CD14-positive monocyte (primary cell): ENCODE measurements at regions not wholly inside any gene's neighbourhood (a gene's known extent, or its start where the extent isn't known, plus 50 kb on each side); places are given as distances from the start of the nearest gene placed in this dataset.

Source experiments
- DNase-seq, 3 donors: peaks; one replicate each; pipeline ENCODE4 v3.0.0-alpha.2; 2011 to 2022
- H2AFZ ChIP-seq: 2 replicates; pipeline ENCODE4 v1.6.0; 2012; ENCODE audit warnings: mild to moderate bottlenecking, low read depth, low read length, inconsistent platforms; ENCODE audit not compliant: insufficient read depth, poor library complexity, severe bottlenecking
- H3K27ac ChIP-seq, 2 donors: 1 replicate in 1 of 2; 2 replicates in 1 of 2; pipeline ENCODE4 v1.5.1; 2012 to 2013; ENCODE audit warnings: low read length in 2 of 2, control low read depth in 1 of 2, inconsistent platforms in 1 of 2, low read depth in 1 of 2, mild to moderate bottlenecking in 1 of 2
- H3K27me3 ChIP-seq, 2 donors: one replicate each; pipeline versions ENCODE4 v1.6.0 to v1.6.1; 2011 to 2013; ENCODE audit warnings: low read length in 2 of 2; ENCODE audit not compliant: control insufficient read depth in 2 of 2, insufficient read depth in 2 of 2
- H3K36me3 ChIP-seq, 2 donors: replicated peaks in 1 of 2; 1 replicate in 1 of 2; 2 replicates in 1 of 2; pipeline versions ENCODE4 v1.5.1 to v1.6.1; 2012 to 2013; ENCODE audit warnings: low read length in 2 of 2, control low read depth in 1 of 2, inconsistent platforms in 1 of 2, mild to moderate bottlenecking in 1 of 2; ENCODE audit not compliant: insufficient read depth in 2 of 2, control insufficient read depth in 1 of 2
- H3K4me1 ChIP-seq, 2 donors: 1 replicate in 1 of 2; 2 replicates in 1 of 2; pipeline versions ENCODE4 v1.5.1 to v1.6.1; 2012 to 2013; ENCODE audit warnings: low read length in 2 of 2, control low read depth in 1 of 2, inconsistent platforms in 1 of 2, mild to moderate bottlenecking in 1 of 2, moderate library complexity in 1 of 2; ENCODE audit not compliant: insufficient read depth in 2 of 2, control insufficient read depth in 1 of 2
- H3K4me2 ChIP-seq: replicated peaks from 2 replicates; pipeline ENCODE3; 2012; ENCODE audit warnings: low read length, moderate library complexity, mild to moderate bottlenecking; ENCODE audit not compliant: poor library complexity, severe bottlenecking; ENCODE audit errors: extremely low read depth
- H3K4me3 ChIP-seq, 3 experiments: fragments of 200-600 bp in 1 of 3; sonication (generic) in 1 of 3; replicated peaks in 1 of 3; 1 replicate in 2 of 3; 2 replicates in 1 of 3; pipeline ENCODE4 v1.5.1; 2011 to 2013; ENCODE audit warnings: low read length in 3 of 3, mild to moderate bottlenecking in 3 of 3, control low read depth in 2 of 3, low read depth in 2 of 3, inconsistent platforms in 1 of 3, moderate library complexity in 1 of 3
- H3K79me2 ChIP-seq: 2 replicates; pipeline ENCODE4 v1.6.0; 2012; ENCODE audit warnings: mild to moderate bottlenecking, control low read depth, inconsistent platforms, low read length, moderate library complexity; ENCODE audit not compliant: insufficient read depth
- H3K9ac ChIP-seq: 2 replicates; pipeline ENCODE4 v1.6.0; 2017; ENCODE audit warnings: low read length, mild to moderate bottlenecking; ENCODE audit not compliant: insufficient read depth, poor library complexity, severe bottlenecking
- H3K9me3 ChIP-seq, 2 donors: replicated peaks in 1 of 2; 1 replicate in 1 of 2; 2 replicates in 1 of 2; pipeline versions ENCODE4 v1.5.1 to v1.6.1; 2012 to 2013; ENCODE audit warnings: low read length in 2 of 2, control low read depth in 1 of 2; ENCODE audit not compliant: control insufficient read depth in 1 of 2, insufficient read depth in 1 of 2
- H4K20me1 ChIP-seq: 2 replicates; pipeline ENCODE4 v1.6.0; 2012; ENCODE audit warnings: mild to moderate bottlenecking, low read length, control low read depth, moderate library complexity; ENCODE audit not compliant: insufficient read depth
- H3K27ac Mint-ChIP-seq, 7 donors: one replicate each; pipeline ENCODE4 v1.8.0; 2020; ENCODE audit warnings: mild to moderate bottlenecking in 7 of 7, mixed read lengths in 7 of 7, moderate library complexity in 6 of 7, inconsistent platforms in 2 of 7
- H3K27me3 Mint-ChIP-seq, 3 donors: one replicate each; pipeline ENCODE4 v1.8.0; 2021 to 2022; ENCODE audit warnings: low read depth in 3 of 3, mild to moderate bottlenecking in 3 of 3, mixed read lengths in 3 of 3, moderate library complexity in 3 of 3, inconsistent platforms in 1 of 3
- H3K36me3 Mint-ChIP-seq, 2 donors: one replicate each; pipeline ENCODE4 v1.8.0; 2020; ENCODE audit warnings: mixed read lengths in 2 of 2, inconsistent platforms in 1 of 2, mild to moderate bottlenecking in 1 of 2
- H3K4me1 Mint-ChIP-seq: one replicate; pipeline ENCODE4 v1.8.0; 2020; ENCODE audit warnings: mild to moderate bottlenecking, mixed read lengths
- H3K4me3 Mint-ChIP-seq, 2 donors: one replicate each; pipeline ENCODE4 v1.8.0; 2020; ENCODE audit warnings: mild to moderate bottlenecking in 2 of 2, mixed read lengths in 2 of 2, moderate library complexity in 1 of 2
- H3K9me3 Mint-ChIP-seq, 7 donors: one replicate each; pipeline ENCODE4 v1.8.0; 2020 to 2022; ENCODE audit warnings: mixed read lengths in 7 of 7, mild to moderate bottlenecking in 6 of 7, moderate library complexity in 6 of 7, inconsistent platforms in 2 of 7
- CTCF ChIP-seq: fragments of 200-600 bp; IDR thresholded peaks from one replicate; pipeline ENCODE4 v1.8.0; 2022; ENCODE audit warnings: antibody characterized with exemption, mild to moderate bottlenecking
- WGBS: methylation state at CpG from one replicate; pipeline ENCODE4 v1.1.5; 2013; ENCODE audit warnings: missing lambda C conversion rate; ENCODE audit not compliant: insufficient coverage; 5-methylcytosine and 5-hydroxymethylcytosine counted together
- intact Hi-C, 2 donors: fragments of 100-400 bp; cut with micrococcal nuclease; formaldehyde crosslinking; loops; one replicate each; pipeline versions ENCODE4 v1.15.0 to v1.15.1; 2023

- Mint-ChIP-seq H3K4me1 (peaks cover 33% of the 10 kb centered on the region), H3K27me3 (peaks cover 0 to 4% (median 2%) of the 10 kb centered on the region in 3 donors), H3K27ac (peak overlapping the region in 2 of 7 donors; percentile 45 to 49), H3K9me3 (peaks cover 4 to 17% (median 12%) of the 10 kb centered on the region in 7 donors), H3K36me3 (no peaks in the 10 kb centered on the region), H3K4me3 (peak overlapping the region in 1 of 2 donors; percentile 27)
- Histone ChIP-seq H3K9me3 (no peaks in the 10 kb centered on the region), H3K79me2 (no peaks in the 10 kb centered on the region), H3K36me3 (no peaks in the 10 kb centered on the region), H3K4me2 (peak overlapping the region; percentile 29), H3K27me3 (no peaks in the 10 kb centered on the region), H3K4me1 (peaks cover 17 to 21% of the 10 kb centered on the region in 2 donors), H3K4me3 (no peak overlapping the region), H4K20me1 (no peaks in the 10 kb centered on the region), H2AFZ (no peak overlapping the region), H3K27ac (peak overlapping the region in 1 of 2 donors; percentile 3), H3K9ac (no peak overlapping the region)
- TF ChIP-seq CTCF: no peak
- intact Hi-C loops: no loop called here
- WGBS: 80% methylated on average over 1 of the region's 2 CpGs
- peak in 2 of 3 donors; percentile 0 to 23 for DNase-seq
Measured at GRCh38 chr11:80168796-80169195, 728.0 kb upstream of the TENM4 start.

- H3K36me3 Mint-ChIP-seq: no peaks in the 10 kb centered on the region
- H3K9me3 ChIP-seq: no peaks in the 10 kb centered on the region
- intact Hi-C loops: no loop called here
- H3K27me3 ChIP-seq: no peaks in the 10 kb centered on the region
- TF ChIP-seq CTCF: no peak
- no peaks in the 10 kb centered on the region for H3K36me3 ChIP-seq
- no peak overlapping the region for H3K4me3 ChIP-seq
- no peaks in the 10 kb centered on the region for H3K79me2 ChIP-seq
- peaks cover 4 to 17% (median 12%) of the 10 kb centered on the region in 7 donors for H3K9me3 Mint-ChIP-seq
- WGBS: 27% methylated on average over 2 of the region's 3 CpGs
- no peak overlapping the region for H2AFZ ChIP-seq
- H3K9ac ChIP-seq: no peak overlapping the region
- peak overlapping the region in 1 of 2 donors; percentile 10 for H3K4me3 Mint-ChIP-seq
- no peaks in the 10 kb centered on the region for H4K20me1 ChIP-seq
- H3K27me3 Mint-ChIP-seq: peaks cover 0 to 4% (median 2%) of the 10 kb centered on the region in 3 donors
- H3K27ac Mint-ChIP-seq: no peak overlapping the region
- H3K4me1 Mint-ChIP-seq: peaks cover 33% of the 10 kb centered on the region
- H3K27ac ChIP-seq: peak overlapping the region in 1 of 2 donors; percentile 15
- peaks cover 17 to 21% of the 10 kb centered on the region in 2 donors for H3K4me1 ChIP-seq
- peak in 2 of 3 donors; percentile 3 to 24 for DNase-seq
- H3K4me2 ChIP-seq: peak overlapping the region; percentile 18
Measured at GRCh38 chr11:80167766-80168165, 726.9 kb upstream of the TENM4 start.
